Tibial artery (tissue), 4 donors: ENCODE measurements at regions not wholly inside any gene's neighbourhood (a gene's known extent, or its start where the extent isn't known, plus 50 kb on each side); places are given as distances from the start of the nearest gene placed in this dataset.

Source experiments
- DNase-seq, 2 donors: peaks; one replicate each; pipeline ENCODE4 v3.0.0-alpha.2; 2019
- H3K27ac ChIP-seq, 2 donors: fragments of 200-600 bp; sonication (generic) in 1 of 2; 1 replicate in 1 of 2; 2 replicates in 1 of 2; pipeline ENCODE4 v1.5.1; 2018 to 2019; ENCODE audit warnings: mild to moderate bottlenecking in 1 of 2
- H3K27me3 ChIP-seq, 2 donors: fragments of 200-600 bp; sonication (generic) in 1 of 2; one replicate each; pipeline versions ENCODE4 v1.5.1 to v1.6.0; 2016 to 2019
- H3K36me3 ChIP-seq, 3 donors: fragments of 200-600 bp; sonication (generic) in 2 of 3; one replicate each; pipeline ENCODE4 v1.5.1; 2016 to 2019; ENCODE audit warnings: mild to moderate bottlenecking in 2 of 3
- H3K4me1 ChIP-seq, 4 donors: fragments of 200-600 bp; sonication (generic) in 2 of 4; 1 replicate in 3 of 4; 2 replicates in 1 of 4; pipeline ENCODE4 v1.5.1; 2016 to 2019
- H3K4me3 ChIP-seq, 2 donors: fragments of 200-600 bp; sonication (generic) in 1 of 2; 1 replicate in 1 of 2; 2 replicates in 1 of 2; pipeline ENCODE4 v1.5.1; 2018 to 2019; ENCODE audit warnings: mild to moderate bottlenecking in 2 of 2
- H3K9me3 ChIP-seq, 3 donors: fragments of 200-600 bp; sonication (generic) in 1 of 3; one replicate each; pipeline ENCODE4 v1.5.1; 2016 to 2019
- intact Hi-C: fragments of 100-400 bp; cut with DNase I; formaldehyde crosslinking; loops from one replicate; pipeline ENCODE4 v1.15.0; 2023; ENCODE audit warnings: low total_unique reads
- TF ChIP-seq, protein P1 (sequence below), 2 experiments: fragments of 200-600 bp in 1 of 2; fragments of 450-650 bp in 1 of 2; IDR thresholded peaks; one replicate each; pipeline ENCODE4 v1.5.1; 2017 to 2019; ENCODE audit warnings: antibody characterized with exemption in 2 of 2, mild to moderate bottlenecking in 1 of 2, moderate library complexity in 1 of 2

DNA sequence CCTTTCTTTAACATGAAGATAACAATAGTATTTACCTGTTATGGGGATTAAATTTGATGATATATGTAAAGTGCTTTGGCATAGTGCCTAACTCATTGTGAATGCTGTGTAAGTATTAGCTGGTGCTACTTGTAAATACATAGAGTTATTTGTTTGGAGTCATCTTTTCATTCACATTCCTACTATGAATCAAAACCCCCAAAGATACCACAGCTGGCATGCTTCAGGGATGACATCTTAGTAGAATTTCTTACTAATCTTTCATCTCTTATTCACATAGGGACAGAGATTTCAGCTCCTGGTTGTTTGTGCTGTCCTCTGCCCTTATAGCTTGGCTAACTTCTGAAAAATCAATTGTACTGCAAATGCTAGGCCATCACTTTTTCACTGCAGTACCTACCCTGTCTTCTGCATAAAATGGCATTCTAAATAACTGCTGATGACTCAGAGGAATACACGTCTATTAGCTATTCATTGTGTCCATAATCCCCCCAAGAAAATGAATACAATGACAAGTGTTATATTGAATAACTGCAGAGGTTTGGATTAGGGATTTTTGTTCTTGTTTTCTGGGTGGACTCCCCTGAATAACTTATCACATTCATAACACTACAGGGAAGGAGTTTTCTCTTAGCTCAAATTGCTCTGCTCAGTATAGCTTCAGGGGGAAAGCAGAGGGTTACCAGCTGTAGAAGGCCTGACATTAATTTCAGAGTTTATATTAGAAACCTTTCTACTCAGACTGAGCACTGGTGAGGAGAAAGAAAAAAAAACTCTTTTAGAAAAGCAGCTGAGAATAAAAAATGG lies 192.2 kb upstream of the C9orf72 start:
- Histone ChIP-seq H3K27me3 (no peaks in the 10 kb centered on the region), H3K4me3 (no peak overlapping the region), H3K4me1 (no peaks in the 10 kb centered on the region), H3K27ac (no peak overlapping the region), H3K9me3 (no peaks in the 10 kb centered on the region), H3K36me3 (no peaks in the 10 kb centered on the region)
- TF ChIP-seq, protein P1, sequence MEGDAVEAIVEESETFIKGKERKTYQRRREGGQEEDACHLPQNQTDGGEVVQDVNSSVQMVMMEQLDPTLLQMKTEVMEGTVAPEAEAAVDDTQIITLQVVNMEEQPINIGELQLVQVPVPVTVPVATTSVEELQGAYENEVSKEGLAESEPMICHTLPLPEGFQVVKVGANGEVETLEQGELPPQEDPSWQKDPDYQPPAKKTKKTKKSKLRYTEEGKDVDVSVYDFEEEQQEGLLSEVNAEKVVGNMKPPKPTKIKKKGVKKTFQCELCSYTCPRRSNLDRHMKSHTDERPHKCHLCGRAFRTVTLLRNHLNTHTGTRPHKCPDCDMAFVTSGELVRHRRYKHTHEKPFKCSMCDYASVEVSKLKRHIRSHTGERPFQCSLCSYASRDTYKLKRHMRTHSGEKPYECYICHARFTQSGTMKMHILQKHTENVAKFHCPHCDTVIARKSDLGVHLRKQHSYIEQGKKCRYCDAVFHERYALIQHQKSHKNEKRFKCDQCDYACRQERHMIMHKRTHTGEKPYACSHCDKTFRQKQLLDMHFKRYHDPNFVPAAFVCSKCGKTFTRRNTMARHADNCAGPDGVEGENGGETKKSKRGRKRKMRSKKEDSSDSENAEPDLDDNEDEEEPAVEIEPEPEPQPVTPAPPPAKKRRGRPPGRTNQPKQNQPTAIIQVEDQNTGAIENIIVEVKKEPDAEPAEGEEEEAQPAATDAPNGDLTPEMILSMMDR (IDR thresholded peaks at IDR 0.05): no peak
- no peak for DNase-seq
- intact Hi-C loops: no loop called here

DNA sequence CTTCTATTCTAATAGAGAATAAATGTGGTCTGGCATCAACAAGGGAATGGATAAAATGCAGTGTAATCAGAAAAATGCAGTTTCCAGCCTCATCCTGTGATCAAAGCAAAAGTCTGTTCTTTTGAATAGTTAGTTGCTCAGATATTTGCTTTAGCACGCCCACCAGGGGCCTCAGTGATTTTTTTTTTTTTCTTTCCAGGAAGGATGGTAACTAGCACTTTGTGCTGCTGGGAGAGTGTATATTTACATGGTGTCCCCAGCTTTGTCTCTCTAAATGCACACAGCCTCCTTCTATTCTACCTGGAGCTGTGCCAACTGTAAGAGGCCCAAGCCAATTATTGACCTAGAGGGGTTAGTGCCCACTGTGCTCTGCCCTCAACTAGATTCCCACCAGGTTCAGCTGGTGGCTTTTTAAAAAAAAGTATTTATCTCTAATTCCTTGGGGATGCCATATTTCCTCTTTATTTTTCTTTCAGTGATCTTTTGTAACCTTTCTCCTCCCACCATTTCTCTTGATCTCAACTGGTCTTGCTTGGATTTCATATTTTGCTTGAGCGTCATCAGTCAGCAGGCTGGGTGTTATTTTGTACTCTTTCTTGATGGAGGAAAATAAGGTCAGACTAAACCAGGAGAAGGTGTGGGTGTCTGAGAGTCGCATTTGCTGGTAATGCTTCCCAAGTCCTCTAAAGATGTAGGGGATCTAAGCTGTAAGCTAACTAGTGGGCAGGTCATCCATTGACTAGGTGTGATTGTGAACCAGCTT lies 193.0 kb upstream of the C9orf72 start:
- no peaks in the 10 kb centered on the region for H3K9me3 ChIP-seq
- no peaks in the 10 kb centered on the region for H3K27me3 ChIP-seq
- no peak overlapping the region for H3K4me3 ChIP-seq
- intact Hi-C loops: no loop called here
- H3K27ac ChIP-seq: no peak overlapping the region
- no peaks in the 10 kb centered on the region for H3K36me3 ChIP-seq
- DNase-seq: no peak
- H3K4me1 ChIP-seq: no peaks in the 10 kb centered on the region
- TF ChIP-seq, protein P1 (IDR thresholded peaks at IDR 0.05): no peak

- DNase-seq: no peak
- no peak overlapping the region for H3K27ac ChIP-seq
- H3K4me3 ChIP-seq: no peak overlapping the region
- no peaks in the 10 kb centered on the region for H3K4me1 ChIP-seq
- no peaks in the 10 kb centered on the region for H3K9me3 ChIP-seq
- intact Hi-C loops: no loop called here
- no peaks in the 10 kb centered on the region for H3K27me3 ChIP-seq
- TF ChIP-seq, protein P1 (IDR thresholded peaks at IDR 0.05): no peak
- no peaks in the 10 kb centered on the region for H3K36me3 ChIP-seq
Measured at GRCh38 chr9:27768781-27769180, 195.5 kb upstream of the C9orf72 start.

GRCh38 chr9:27770541-27770940 lies 197.3 kb upstream of the C9orf72 start:
- no peak overlapping the region for H3K27ac ChIP-seq
- H3K36me3 ChIP-seq: no peaks in the 10 kb centered on the region
- no peak for DNase-seq
- H3K27me3 ChIP-seq: no peaks in the 10 kb centered on the region
- H3K4me3 ChIP-seq: no peak overlapping the region
- H3K4me1 ChIP-seq: no peaks in the 10 kb centered on the region
- intact Hi-C loops: no loop called here
- TF ChIP-seq, protein P1 (IDR thresholded peaks at IDR 0.05): no peak
- H3K9me3 ChIP-seq: no peaks in the 10 kb centered on the region

- Histone ChIP-seq H3K4me3 (no peak overlapping the region), H3K27ac (no peak overlapping the region), H3K4me1 (no peaks in the 10 kb centered on the region), H3K9me3 (no peaks in the 10 kb centered on the region), H3K36me3 (no peaks in the 10 kb centered on the region), H3K27me3 (no peaks in the 10 kb centered on the region)
- no peak for DNase-seq
- TF ChIP-seq, protein P1 (IDR thresholded peaks at IDR 0.05): no peak
- intact Hi-C loops: no loop called here
Measured at GRCh38 chr9:27771803-27772545, 198.7 kb upstream of the C9orf72 start.
